ENCODE measurements at regions not wholly inside any gene's neighbourhood (a gene's known extent, or its start where the extent isn't known, plus 50 kb on each side); places are given as distances from the start of the nearest gene placed in this dataset.

GRCh38 chr9:101859620-101860019, 121.2 kb upstream of the GRIN3A start:
- WGBS: 95% methylated on average over 3 of the region's 3 CpGs
- Histone ChIP-seq H3K27ac (ENCODE audit: low read depth in 1 of 2, low read length in 2 of 2) (no peak overlapping the region), H3K4me3 (ENCODE audit: low read depth in 1 of 3, low read length in 3 of 3) (no peak overlapping the region), H3K9me3 (ENCODE audit: control insufficient read depth in 4 of 4, low read length in 3 of 4) (no peaks in the 10 kb centered on the region), H3K36me3 (ENCODE audit: control insufficient read depth in 4 of 4, insufficient read depth in 3 of 4, low read depth in 1 of 4, low read length in 3 of 4) (no peaks in the 10 kb centered on the region), H3K4me1 (ENCODE audit: control insufficient read depth in 4 of 4, insufficient read depth in 4 of 4, low read length in 3 of 4) (no peaks in the 10 kb centered on the region), H3K9ac (ENCODE audit: low read depth in 1 of 2, low read length in 2 of 2) (no peak overlapping the region), H3K27me3 (ENCODE audit: control insufficient read depth in 4 of 4, insufficient read depth in 4 of 4, low read length in 3 of 4) (no peaks in the 10 kb centered on the region)
- no peak for TF ChIP-seq JUND (IDR thresholded peaks at IDR 0.05)
- DNase-seq (ENCODE audit: low spot score): no peak

- Histone ChIP-seq H3K36me3 (ENCODE audit: control insufficient read depth in 4 of 4, insufficient read depth in 3 of 4, low read depth in 1 of 4, low read length in 3 of 4) (no peaks in the 10 kb centered on the region), H3K9ac (ENCODE audit: low read depth in 1 of 2, low read length in 2 of 2) (no peak overlapping the region), H3K4me1 (ENCODE audit: control insufficient read depth in 4 of 4, insufficient read depth in 4 of 4, low read length in 3 of 4) (no peaks in the 10 kb centered on the region), H3K27ac (ENCODE audit: low read depth in 1 of 2, low read length in 2 of 2) (no peak overlapping the region), H3K4me3 (ENCODE audit: low read depth in 1 of 3, low read length in 3 of 3) (no peak overlapping the region), H3K9me3 (ENCODE audit: control insufficient read depth in 4 of 4, low read length in 3 of 4) (no peaks in the 10 kb centered on the region), H3K27me3 (ENCODE audit: control insufficient read depth in 4 of 4, insufficient read depth in 4 of 4, low read length in 3 of 4) (no peaks in the 10 kb centered on the region)
- TF ChIP-seq TAF1 (conservative IDR thresholded peaks at IDR 0.05): no peak
- TF ChIP-seq CTCF (IDR thresholded peaks at IDR 0.05; ENCODE audit: low read depth, low read length, missing input control): no peak
- no peak for TF ChIP-seq GABPA (IDR thresholded peaks at IDR 0.05 in 1 of 2, conservative IDR thresholded peaks at IDR 0.05 in 1 of 2)
- TF ChIP-seq YY1 (IDR thresholded peaks at IDR 0.05): no peak
- no peak for TF ChIP-seq ATF3 (IDR thresholded peaks at IDR 0.05)
- TF ChIP-seq EGR1 (IDR thresholded peaks at IDR 0.05; ENCODE audit: low read depth in 2 of 2): no peak
- no peak for DNase-seq (ENCODE audit: low spot score)
- 78% methylated on average over 5 of the region's 5 CpGs for WGBS
Observed at GRCh38 chr9:101858026-101858425, 119.6 kb upstream of the GRIN3A start.

GRCh38 chr9:101849102-101849707, 110.8 kb upstream of the GRIN3A start:
- Histone ChIP-seq H3K27me3 (ENCODE audit: control insufficient read depth in 4 of 4, insufficient read depth in 4 of 4, low read length in 3 of 4) (no peaks in the 10 kb centered on the region), H3K9me3 (ENCODE audit: control insufficient read depth in 4 of 4, low read length in 3 of 4) (no peaks in the 10 kb centered on the region), H3K4me3 (ENCODE audit: low read depth in 1 of 3, low read length in 3 of 3) (no peak overlapping the region), H3K4me1 (ENCODE audit: control insufficient read depth in 4 of 4, insufficient read depth in 4 of 4, low read length in 3 of 4) (no peaks in the 10 kb centered on the region), H3K27ac (ENCODE audit: low read depth in 1 of 2, low read length in 2 of 2) (no peak overlapping the region), H3K36me3 (ENCODE audit: control insufficient read depth in 4 of 4, insufficient read depth in 3 of 4, low read depth in 1 of 4, low read length in 3 of 4) (no peaks in the 10 kb centered on the region), H3K9ac (ENCODE audit: low read depth in 1 of 2, low read length in 2 of 2) (no peak overlapping the region)
- 67% methylated on average over 1 of the region's 1 CpG for WGBS
- TF ChIP-seq REST (IDR thresholded peaks at IDR 0.05): no peak
- no peak for TF ChIP-seq EGR1 (IDR thresholded peaks at IDR 0.05; ENCODE audit: low read depth in 2 of 2)
- TF ChIP-seq YY1 (IDR thresholded peaks at IDR 0.05): no peak
- no peak for TF ChIP-seq HNF4A (conservative IDR thresholded peaks at IDR 0.05)
- no peak for TF ChIP-seq JUND (IDR thresholded peaks at IDR 0.05)
- no peak for TF ChIP-seq TAF1 (conservative IDR thresholded peaks at IDR 0.05)
- TF ChIP-seq SP1 (IDR thresholded peaks at IDR 0.05): no peak
- no peak for TF ChIP-seq MAX (IDR thresholded peaks at IDR 0.05)
- no peak for TF ChIP-seq ATF3 (IDR thresholded peaks at IDR 0.05)
- no peak for TF ChIP-seq HNF4G (IDR thresholded peaks at IDR 0.05)
- no peak for TF ChIP-seq ZBTB33 (IDR thresholded peaks at IDR 0.05)
- TF ChIP-seq FOXA2 (IDR thresholded peaks at IDR 0.05): no peak
- TF ChIP-seq GABPA (IDR thresholded peaks at IDR 0.05 in 1 of 2, conservative IDR thresholded peaks at IDR 0.05 in 1 of 2): no peak
- DNase-seq (ENCODE audit: low spot score): no peak

Data from liver (tissue), 8 donors.